ENCODE measurements at regions not wholly inside any gene's neighbourhood (a gene's known extent, or its start where the extent isn't known, plus 50 kb on each side); places are given as distances from the start of the nearest gene placed in this dataset.

- Histone ChIP-seq H3K79me2 (ENCODE audit: insufficient read depth, low read length) (no peaks in the 10 kb centered on the region), H2AFZ (ENCODE audit: insufficient read depth, low read depth, low read length, poor library complexity, severe bottlenecking) (no peak overlapping the region), H3K4me3 (replicated peaks in 1 of 3; ENCODE audit: low read depth in 2 of 3, low read length in 3 of 3) (no peak overlapping the region), H4K20me1 (ENCODE audit: insufficient read depth, low read length) (no peaks in the 10 kb centered on the region), H3K9ac (ENCODE audit: insufficient read depth, low read length, poor library complexity, severe bottlenecking) (no peak overlapping the region), H3K9me3 (replicated peaks in 1 of 2; ENCODE audit: control insufficient read depth in 1 of 2, insufficient read depth in 1 of 2, low read length in 2 of 2) (no peaks in the 10 kb centered on the region), H3K27me3 (ENCODE audit: control insufficient read depth in 2 of 2, insufficient read depth in 2 of 2, low read length in 2 of 2) (no peaks in the 10 kb centered on the region), H3K4me2 (replicated peaks; ENCODE audit: extremely low read depth, low read length, poor library complexity, severe bottlenecking) (no peak overlapping the region), H3K4me1 (ENCODE audit: control insufficient read depth in 1 of 2, insufficient read depth in 2 of 2, low read length in 2 of 2) (peaks cover 2% of the 10 kb centered on the region in 2 donors), H3K27ac (ENCODE audit: low read depth in 1 of 2, low read length in 2 of 2) (no peak overlapping the region), H3K36me3 (replicated peaks in 1 of 2; ENCODE audit: control insufficient read depth in 1 of 2, insufficient read depth in 2 of 2, low read length in 2 of 2) (no peaks in the 10 kb centered on the region)
- no peak for DNase-seq
- Mint-ChIP-seq H3K27ac (no peak overlapping the region), H3K4me3 (no peak overlapping the region), H3K36me3 (no peaks in the 10 kb centered on the region), H3K9me3 (peaks cover 0 to 2% (median 0%) of the 10 kb centered on the region in 7 donors), H3K27me3 (ENCODE audit: low read depth in 3 of 3) (peaks cover 2 to 31% (median 8%) of the 10 kb centered on the region in 3 donors), H3K4me1 (peaks cover 6% of the 10 kb centered on the region)
- WGBS (ENCODE audit: insufficient coverage) = 95% methylated on average over 4 of the region's 10 CpGs
- intact Hi-C loops (cut with micrococcal nuclease) = no loop called here
- TF ChIP-seq, protein P1, sequence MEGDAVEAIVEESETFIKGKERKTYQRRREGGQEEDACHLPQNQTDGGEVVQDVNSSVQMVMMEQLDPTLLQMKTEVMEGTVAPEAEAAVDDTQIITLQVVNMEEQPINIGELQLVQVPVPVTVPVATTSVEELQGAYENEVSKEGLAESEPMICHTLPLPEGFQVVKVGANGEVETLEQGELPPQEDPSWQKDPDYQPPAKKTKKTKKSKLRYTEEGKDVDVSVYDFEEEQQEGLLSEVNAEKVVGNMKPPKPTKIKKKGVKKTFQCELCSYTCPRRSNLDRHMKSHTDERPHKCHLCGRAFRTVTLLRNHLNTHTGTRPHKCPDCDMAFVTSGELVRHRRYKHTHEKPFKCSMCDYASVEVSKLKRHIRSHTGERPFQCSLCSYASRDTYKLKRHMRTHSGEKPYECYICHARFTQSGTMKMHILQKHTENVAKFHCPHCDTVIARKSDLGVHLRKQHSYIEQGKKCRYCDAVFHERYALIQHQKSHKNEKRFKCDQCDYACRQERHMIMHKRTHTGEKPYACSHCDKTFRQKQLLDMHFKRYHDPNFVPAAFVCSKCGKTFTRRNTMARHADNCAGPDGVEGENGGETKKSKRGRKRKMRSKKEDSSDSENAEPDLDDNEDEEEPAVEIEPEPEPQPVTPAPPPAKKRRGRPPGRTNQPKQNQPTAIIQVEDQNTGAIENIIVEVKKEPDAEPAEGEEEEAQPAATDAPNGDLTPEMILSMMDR (IDR thresholded peaks at IDR 0.05) = no peak
Measured at GRCh38 chr15:99445272-99445850, 120.4 kb upstream of the MEF2A start.

DNA sequence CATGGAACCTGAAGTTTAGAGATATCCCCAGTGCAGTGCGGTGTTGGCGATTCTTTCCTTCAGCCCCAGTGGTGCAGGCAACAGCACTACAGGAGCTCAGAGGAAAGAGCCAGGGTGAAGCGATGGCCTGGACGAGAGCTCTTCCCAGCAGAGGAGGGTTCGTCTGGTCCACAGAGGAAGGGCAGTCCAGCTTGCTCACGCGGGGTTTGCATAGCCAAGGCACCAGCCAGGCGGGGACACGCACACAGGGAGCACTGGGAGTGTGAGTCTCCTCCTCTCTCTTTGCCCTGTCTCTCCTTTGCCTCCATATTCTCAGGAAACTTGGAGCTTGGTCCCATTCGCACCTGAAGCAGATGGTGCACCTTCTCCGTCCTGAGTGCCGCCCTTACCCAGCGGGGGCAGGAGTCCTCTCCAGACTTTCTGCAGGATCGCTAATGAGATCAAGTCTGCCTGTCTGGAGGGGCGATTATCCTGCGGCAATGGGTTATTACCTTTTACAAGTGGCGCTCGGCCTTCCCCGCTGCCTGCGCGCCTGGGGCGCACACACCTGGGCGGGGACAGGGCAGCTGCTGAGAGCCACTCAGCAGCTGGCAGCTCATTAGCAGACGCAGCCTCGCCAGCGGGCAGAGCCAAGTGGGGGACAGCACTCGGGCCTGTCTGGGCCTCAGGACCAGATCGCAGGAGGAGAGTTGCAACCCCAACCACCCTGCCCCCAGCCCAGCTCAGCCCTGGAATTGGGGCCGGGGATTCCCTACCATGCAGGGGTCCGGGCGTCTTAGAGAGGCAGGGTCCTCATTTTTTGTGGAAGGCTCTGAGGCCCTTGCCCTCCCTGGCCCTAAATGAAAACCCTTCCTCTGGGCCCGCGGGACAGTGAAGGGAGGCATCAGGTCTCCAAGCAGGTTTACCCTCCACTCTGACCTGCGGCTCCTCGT lies 119.0 kb upstream of the MEF2A start:
- Mint-ChIP-seq H3K27ac (no peak overlapping the region), H3K27me3 (ENCODE audit: low read depth in 3 of 3) (peaks cover 2 to 34% (median 4%) of the 10 kb centered on the region in 3 donors), H3K9me3 (peaks cover 0 to 2% (median 0%) of the 10 kb centered on the region in 7 donors), H3K4me3 (no peak overlapping the region), H3K36me3 (no peaks in the 10 kb centered on the region), H3K4me1 (peaks cover 20% of the 10 kb centered on the region)
- TF ChIP-seq, protein P1 (IDR thresholded peaks at IDR 0.05) = no peak
- peaks cover 16 to 17% of the 10 kb centered on the region in 2 donors for H3K4me1 ChIP-seq (ENCODE audit: control insufficient read depth in 1 of 2, insufficient read depth in 2 of 2, low read length in 2 of 2)
- no peak overlapping the region for H3K27ac ChIP-seq (ENCODE audit: low read depth in 1 of 2, low read length in 2 of 2)
- no peak overlapping the region for H3K4me2 ChIP-seq (replicated peaks; ENCODE audit: extremely low read depth, low read length, poor library complexity, severe bottlenecking)
- H3K4me3 ChIP-seq (replicated peaks in 1 of 3; ENCODE audit: low read depth in 2 of 3, low read length in 3 of 3) = no peak overlapping the region
- H2AFZ ChIP-seq (ENCODE audit: insufficient read depth, low read depth, low read length, poor library complexity, severe bottlenecking) = no peak overlapping the region
- no peaks in the 10 kb centered on the region for H3K27me3 ChIP-seq (ENCODE audit: control insufficient read depth in 2 of 2, insufficient read depth in 2 of 2, low read length in 2 of 2)
- H4K20me1 ChIP-seq (ENCODE audit: insufficient read depth, low read length) = no peaks in the 10 kb centered on the region
- intact Hi-C loops (cut with micrococcal nuclease) = no loop called here
- H3K36me3 ChIP-seq (replicated peaks in 1 of 2; ENCODE audit: control insufficient read depth in 1 of 2, insufficient read depth in 2 of 2, low read length in 2 of 2) = no peaks in the 10 kb centered on the region
- no peak for DNase-seq
- WGBS (ENCODE audit: insufficient coverage) = 88% methylated on average over 34 of the region's 35 CpGs
- no peaks in the 10 kb centered on the region for H3K9me3 ChIP-seq (replicated peaks in 1 of 2; ENCODE audit: control insufficient read depth in 1 of 2, insufficient read depth in 1 of 2, low read length in 2 of 2)
- no peaks in the 10 kb centered on the region for H3K79me2 ChIP-seq (ENCODE audit: insufficient read depth, low read length)
- H3K9ac ChIP-seq (ENCODE audit: insufficient read depth, low read length, poor library complexity, severe bottlenecking) = no peak overlapping the region
